Lung (tissue), 11 donors: ENCODE measurements at regions not wholly inside any gene's neighbourhood (a gene's known extent, or its start where the extent isn't known, plus 50 kb on each side); places are given as distances from the start of the nearest gene placed in this dataset.

Experiments used
- ATAC-seq: fragments of 200-7000 bp; cut with Tn5 transposase; one replicate; pipeline ENCODE4 v1.9.1; 2020; ENCODE audit warnings: moderate number of reproducible peaks; ENCODE audit not compliant: insufficient read depth, low FRiP score
- DNase-seq, 3 donors: peaks; one replicate each; pipeline ENCODE4 v3.0.0-alpha.2; 2013 to 2017
- H3K27ac ChIP-seq, 2 donors: one replicate each; pipeline ENCODE4 v1.5.1; 2013; ENCODE audit warnings: mild to moderate bottlenecking in 2 of 2, moderate library complexity in 2 of 2, control low read depth in 1 of 2, inconsistent platforms in 1 of 2, low read depth in 1 of 2, low read length in 1 of 2
- H3K27me3 ChIP-seq, 3 donors: one replicate each; pipeline ENCODE4 v1.5.1; 2013; ENCODE audit warnings: low read length in 2 of 3; ENCODE audit not compliant: control insufficient read depth in 3 of 3, insufficient read depth in 3 of 3
- H3K36me3 ChIP-seq, 4 donors: one replicate each; pipeline ENCODE4 v1.5.1; 2013; ENCODE audit warnings: low read length in 4 of 4, mild to moderate bottlenecking in 1 of 4, moderate library complexity in 1 of 4; ENCODE audit not compliant: control insufficient read depth in 4 of 4, insufficient read depth in 4 of 4
- H3K4me1 ChIP-seq, 5 donors: one replicate each; pipeline ENCODE4 v1.5.1; 2013; ENCODE audit warnings: low read length in 5 of 5, mild to moderate bottlenecking in 2 of 5, moderate library complexity in 1 of 5; ENCODE audit not compliant: control insufficient read depth in 5 of 5, insufficient read depth in 5 of 5
- H3K4me3 ChIP-seq: one replicate; pipeline ENCODE4 v1.5.1; 2013; ENCODE audit warnings: mild to moderate bottlenecking, control low read depth, moderate library complexity
- H3K9ac ChIP-seq, 2 donors: one replicate each; pipeline ENCODE4 v1.5.1; 2013; ENCODE audit warnings: low read length in 2 of 2, control low read depth in 1 of 2; ENCODE audit not compliant: insufficient read depth in 1 of 2
- H3K9me3 ChIP-seq, 4 donors: one replicate each; pipeline ENCODE4 v1.5.1; 2013; ENCODE audit warnings: low read length in 3 of 4, mild to moderate bottlenecking in 1 of 4, moderate library complexity in 1 of 4; ENCODE audit not compliant: control insufficient read depth in 4 of 4, insufficient read depth in 3 of 4
- CTCF ChIP-seq: IDR thresholded peaks from 2 replicates; pipeline ENCODE4 v1.5.1; 2012; ENCODE audit warnings: mild to moderate bottlenecking; ENCODE audit errors: control extremely low read depth, extremely low read depth
- WGBS, 2 donors: extraction: QIAGEN DNeasy Blood & Tissue Kit; methylation state at CpG; one replicate each; pipeline ENCODE4 v1.1.7; 2013; 5-methylcytosine and 5-hydroxymethylcytosine counted together
- donor health status: control.
- donor health status: control.
- donor health status: Bipolar disorder and iron deficiency.
- donor health status: healthy.
- donor health status: DM: yes; HTN: yes; CAD: no.

GRCh38 chr7:69108097-69108496 is 490.2 kb upstream of the AUTS2 start:
- no peaks in the 10 kb centered on the region for H3K27me3 ChIP-seq
- H3K4me3 ChIP-seq: no peak overlapping the region
- H3K9me3 ChIP-seq: peaks cover 0 to 3% (median 0%) of the 10 kb centered on the region in 4 donors
- 87 to 91% methylated on average over 10 of the region's 10 CpGs for WGBS, 2 donors
- no peak for TF ChIP-seq CTCF
- ATAC-seq: no peak
- H3K27ac ChIP-seq: no peak overlapping the region
- H3K9ac ChIP-seq: no peak overlapping the region
- no peaks in the 10 kb centered on the region for H3K36me3 ChIP-seq
- H3K4me1 ChIP-seq: no peaks in the 10 kb centered on the region
- DNase-seq: no peak

- WGBS, 2 donors: 63 to 71% methylated on average over 3 of the region's 3 CpGs
- no peak for ATAC-seq
- TF ChIP-seq CTCF: no peak
Observed at GRCh38 chr7:69109246-69109645, 489.0 kb upstream of the AUTS2 start.

GRCh38 chr7:69109879-69110278 is 488.4 kb upstream of the AUTS2 start:
- H3K27me3 ChIP-seq: no peaks in the 10 kb centered on the region
- H3K4me1 ChIP-seq: no peaks in the 10 kb centered on the region
- no peaks in the 10 kb centered on the region for H3K36me3 ChIP-seq
- no peak for DNase-seq
- TF ChIP-seq CTCF: no peak
- H3K4me3 ChIP-seq: no peak overlapping the region
- 91 to 93% methylated on average over 7 of the region's 7 CpGs for WGBS, 2 donors
- no peak overlapping the region for H3K27ac ChIP-seq
- H3K9ac ChIP-seq: no peak overlapping the region
- peaks cover 0 to 3% (median 0%) of the 10 kb centered on the region in 4 donors for H3K9me3 ChIP-seq
- no peak for ATAC-seq

More at GRCh38 chr7:69109246-69109645, 489.0 kb upstream of the AUTS2 start:
- no peak overlapping the region for H3K4me3 ChIP-seq
- no peak for DNase-seq
- H3K9ac ChIP-seq: no peak overlapping the region
- H3K27me3 ChIP-seq: no peaks in the 10 kb centered on the region
- H3K9me3 ChIP-seq: peaks cover 0 to 3% (median 0%) of the 10 kb centered on the region in 4 donors
- H3K4me1 ChIP-seq: no peaks in the 10 kb centered on the region
- no peak overlapping the region for H3K27ac ChIP-seq
- H3K36me3 ChIP-seq: no peaks in the 10 kb centered on the region

GRCh38 chr7:69110450-69111050 is 487.7 kb upstream of the AUTS2 start:
- Histone ChIP-seq H3K36me3 (no peaks in the 10 kb centered on the region), H3K9me3 (peaks cover 0 to 3% (median 1%) of the 10 kb centered on the region in 4 donors), H3K4me1 (no peaks in the 10 kb centered on the region), H3K27ac (no peak overlapping the region), H3K4me3 (no peak overlapping the region), H3K27me3 (no peaks in the 10 kb centered on the region), H3K9ac (no peak overlapping the region)
- WGBS, 2 donors: 77 to 81% methylated on average over 10 of the region's 10 CpGs
- ATAC-seq (no peak), DNase-seq (no peak)
- no peak for TF ChIP-seq CTCF
